ENCODE measurements at regions not wholly inside any gene's neighbourhood (a gene's known extent, or its start where the extent isn't known, plus 50 kb on each side); places are given as distances from the start of the nearest gene placed in this dataset.

- DNase-seq (ENCODE audit: low spot score) = no peak
Measured at GRCh38 chr5:167557359-167557758, 734.1 kb upstream of the WWC1 start.

- DNase-seq (ENCODE audit: low spot score) = no peak
Measured at GRCh38 chr5:167561796-167562195, 729.6 kb upstream of the WWC1 start.

- no peak for DNase-seq (ENCODE audit: low spot score)
Measured at GRCh38 chr5:167564275-167564674, 727.2 kb upstream of the WWC1 start.

GRCh38 chr5:167565189-167565954 is 726.1 kb upstream of the WWC1 start:
- peak; percentile 53 for DNase-seq (ENCODE audit: low spot score)

GRCh38 chr5:167570431-167570830 is 721.0 kb upstream of the WWC1 start:
- DNase-seq (ENCODE audit: low spot score) = no peak

GRCh38 chr5:167571824-167572223 is 719.6 kb upstream of the WWC1 start:
- no peak for DNase-seq (ENCODE audit: low spot score)

GRCh38 chr5:167573370-167574127 is 717.9 kb upstream of the WWC1 start:
- peak; percentile 70 for DNase-seq (ENCODE audit: low spot score)

- DNase-seq (ENCODE audit: low spot score) = no peak
Measured at GRCh38 chr5:167574464-167574863, 717.0 kb upstream of the WWC1 start.

- no peak for DNase-seq (ENCODE audit: low spot score)
Measured at GRCh38 chr5:167575330-167575729, 716.1 kb upstream of the WWC1 start.

- DNase-seq (ENCODE audit: low spot score) = no peak
Measured at GRCh38 chr5:167576126-167576525, 715.3 kb upstream of the WWC1 start.

GRCh38 chr5:167576897-167577296 is 714.5 kb upstream of the WWC1 start:
- DNase-seq (ENCODE audit: low spot score) = no peak

- DNase-seq (ENCODE audit: low spot score) = no peak
Measured at GRCh38 chr5:167577616-167578015, 713.8 kb upstream of the WWC1 start.

- no peak for DNase-seq (ENCODE audit: low spot score)
Measured at GRCh38 chr5:167578977-167579692, 712.3 kb upstream of the WWC1 start.

- no peak for DNase-seq (ENCODE audit: low spot score)
Measured at GRCh38 chr5:167579693-167580055, 711.8 kb upstream of the WWC1 start.

- no peak for DNase-seq (ENCODE audit: low spot score)
Measured at GRCh38 chr5:167580608-167581007, 710.8 kb upstream of the WWC1 start.

- peak; percentile 16 for DNase-seq (ENCODE audit: low spot score)
Measured at GRCh38 chr5:167582283-167582682, 709.2 kb upstream of the WWC1 start.

- DNase-seq (ENCODE audit: low spot score) = no peak
Measured at GRCh38 chr5:167582886-167583285, 708.6 kb upstream of the WWC1 start.

GRCh38 chr5:167585184-167585583 is 706.3 kb upstream of the WWC1 start:
- no peak for DNase-seq (ENCODE audit: low spot score)

GRCh38 chr5:167587772-167588437 is 703.5 kb upstream of the WWC1 start:
- DNase-seq (ENCODE audit: low spot score) = peak; percentile 65

- no peak for DNase-seq (ENCODE audit: low spot score)
Measured at GRCh38 chr5:167592114-167592513, 699.3 kb upstream of the WWC1 start.

GRCh38 chr5:167593329-167594060 is 698.0 kb upstream of the WWC1 start:
- no peak for DNase-seq (ENCODE audit: low spot score)

GRCh38 chr5:167594061-167594435 is 697.4 kb upstream of the WWC1 start:
- no peak for DNase-seq (ENCODE audit: low spot score)

Measured in SW480 (cell line).